AG09319 (cell line): ENCODE measurements at regions not wholly inside any gene's neighbourhood (a gene's known extent, or its start where the extent isn't known, plus 50 kb on each side); places are given as distances from the start of the nearest gene placed in this dataset.

Experiments used
- DNase-seq: peaks from one replicate; pipeline ENCODE4 v3.0.0-alpha.2; 2010; ENCODE audit warnings: low read depth; ENCODE audit errors: extremely low read depth
- CTCF ChIP-seq: IDR thresholded peaks from 2 replicates; pipeline ENCODE4 v1.5.1; 2011; ENCODE audit warnings: low read depth, mild to moderate bottlenecking, inconsistent platforms, low read length, moderate library complexity

GRCh38 chr5:71998746-71999145 lies 108.5 kb upstream of the MAP1B start:
- DNase-seq: no peak
- no peak for TF ChIP-seq CTCF

GRCh38 chr5:72000707-72001106 lies 106.6 kb upstream of the MAP1B start:
- DNase-seq: no peak
- TF ChIP-seq CTCF: no peak

- no peak for TF ChIP-seq CTCF
- DNase-seq: no peak
Measured at GRCh38 chr5:72005671-72006070, 101.6 kb upstream of the MAP1B start.

- TF ChIP-seq CTCF: no peak
- no peak for DNase-seq
Measured at GRCh38 chr5:72006361-72006760, 100.9 kb upstream of the MAP1B start.

- no peak for TF ChIP-seq CTCF
- no peak for DNase-seq
Measured at GRCh38 chr5:72007336-72008111, 99.8 kb upstream of the MAP1B start.

GRCh38 chr5:72009280-72009679 lies 98.0 kb upstream of the MAP1B start:
- DNase-seq: no peak
- TF ChIP-seq CTCF: no peak

GRCh38 chr5:72010430-72010829 lies 96.8 kb upstream of the MAP1B start:
- TF ChIP-seq CTCF: no peak
- no peak for DNase-seq
